Peyer's patch (tissue), 4 donors: ENCODE measurements at regions not wholly inside any gene's neighbourhood (a gene's known extent, or its start where the extent isn't known, plus 50 kb on each side); places are given as distances from the start of the nearest gene placed in this dataset.

Source experiments
- DNase-seq, 3 donors: peaks; one replicate each; pipeline ENCODE4 v3.0.0-alpha.2; 2017 to 2019
- H3K27ac ChIP-seq, 4 donors: fragments of 200-600 bp; sonication (generic); one replicate each; pipeline ENCODE4 v1.5.1; 2016 to 2019
- H3K27me3 ChIP-seq, 2 donors: fragments of 200-600 bp; sonication (generic); one replicate each; pipeline ENCODE4 v1.5.1; 2019
- H3K36me3 ChIP-seq, 3 donors: fragments of 200-600 bp; sonication (generic); one replicate each; pipeline ENCODE4 v1.5.1; 2016 to 2019
- H3K4me1 ChIP-seq, 4 donors: fragments of 200-600 bp; sonication (generic); one replicate each; pipeline ENCODE4 v1.5.1; 2016 to 2019
- H3K4me3 ChIP-seq, 4 donors: fragments of 200-600 bp; sonication (generic); 1 replicate in 3 of 4; 2 replicates in 1 of 4; pipeline ENCODE4 v1.5.1; 2016 to 2019; ENCODE audit warnings: mild to moderate bottlenecking in 1 of 4
- H3K9me3 ChIP-seq, 4 donors: fragments of 200-600 bp; sonication (generic); one replicate each; pipeline ENCODE4 v1.5.1; 2016 to 2019; ENCODE audit warnings: mild to moderate bottlenecking in 1 of 4
- POLR2A ChIP-seq, 2 donors: fragments of 450-650 bp; IDR thresholded peaks; one replicate each; pipeline ENCODE4 v1.5.1; 2017; ENCODE audit warnings: antibody characterized with exemption in 2 of 2, mild to moderate bottlenecking in 2 of 2, moderate library complexity in 2 of 2
- TF ChIP-seq, protein P1 (sequence below), 6 experiments: fragments of 450-650 bp in 4 of 6; fragments of 200-600 bp in 2 of 6; sonication (generic) in 1 of 6; IDR thresholded peaks; one replicate each; pipeline ENCODE4 v1.5.1; 2017 to 2019; ENCODE audit warnings: antibody characterized with exemption in 6 of 6, mild to moderate bottlenecking in 3 of 6, moderate library complexity in 1 of 6

DNA sequence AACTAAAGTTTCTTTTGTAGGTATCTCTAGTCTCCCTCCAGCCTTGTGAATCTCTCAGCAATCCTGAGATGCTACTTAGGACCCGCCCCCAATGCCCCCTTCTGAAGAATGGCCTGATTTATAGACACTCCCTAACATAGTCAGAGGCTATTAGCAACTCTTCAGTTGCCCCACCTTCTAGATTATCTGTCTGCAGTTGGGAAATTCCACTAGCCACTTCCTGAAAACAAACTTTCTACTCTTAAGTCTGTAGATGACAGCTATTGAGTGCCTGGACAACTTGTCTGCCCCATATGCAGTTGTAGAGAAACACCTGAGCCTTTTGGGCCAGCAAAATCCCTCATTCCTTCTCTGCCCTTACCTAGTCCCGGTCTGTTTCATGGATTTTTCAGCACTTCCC is 188.2 kb upstream of the PREP start:
- H3K27ac ChIP-seq, result no peak overlapping the region

DNA sequence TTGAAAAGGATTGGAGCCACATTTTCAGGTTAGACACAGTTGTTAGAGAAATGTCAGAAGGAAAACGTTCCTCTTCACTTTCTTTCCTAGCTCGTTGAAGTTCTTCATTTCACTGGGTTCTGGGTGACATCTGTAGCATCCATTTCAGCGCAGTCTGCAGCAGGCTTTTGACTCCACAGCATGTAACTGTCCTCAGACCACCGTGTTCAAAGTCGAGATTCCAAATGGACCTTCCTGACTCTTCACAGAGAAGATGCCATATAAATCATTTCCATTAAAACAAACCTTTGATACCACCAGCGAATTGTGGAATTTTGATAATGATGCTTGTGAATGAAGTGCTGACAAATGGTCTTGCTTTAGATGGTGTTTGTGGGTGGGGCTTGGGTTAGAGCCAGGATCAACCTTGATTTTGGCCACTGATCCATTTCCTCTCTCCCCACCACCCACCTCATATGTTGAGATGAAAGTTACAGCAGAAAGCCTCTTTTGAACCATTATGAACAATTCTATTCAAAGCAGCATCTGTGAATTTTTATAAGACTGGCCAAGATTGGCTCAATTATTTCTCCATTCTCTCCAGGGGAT is 185.3 kb upstream of the PREP start:
- no peak for DNase-seq
- H3K4me1 ChIP-seq, result peaks cover 0 to 5% (median 0%) of the 10 kb centered on the region in 4 donors
- no peak overlapping the region for H3K4me3 ChIP-seq
- H3K36me3 ChIP-seq, result no peaks in the 10 kb centered on the region
- H3K27ac ChIP-seq, result no peak overlapping the region
- TF ChIP-seq POLR2A (IDR thresholded peaks at IDR 0.05), result no peak
- TF ChIP-seq, protein P1, sequence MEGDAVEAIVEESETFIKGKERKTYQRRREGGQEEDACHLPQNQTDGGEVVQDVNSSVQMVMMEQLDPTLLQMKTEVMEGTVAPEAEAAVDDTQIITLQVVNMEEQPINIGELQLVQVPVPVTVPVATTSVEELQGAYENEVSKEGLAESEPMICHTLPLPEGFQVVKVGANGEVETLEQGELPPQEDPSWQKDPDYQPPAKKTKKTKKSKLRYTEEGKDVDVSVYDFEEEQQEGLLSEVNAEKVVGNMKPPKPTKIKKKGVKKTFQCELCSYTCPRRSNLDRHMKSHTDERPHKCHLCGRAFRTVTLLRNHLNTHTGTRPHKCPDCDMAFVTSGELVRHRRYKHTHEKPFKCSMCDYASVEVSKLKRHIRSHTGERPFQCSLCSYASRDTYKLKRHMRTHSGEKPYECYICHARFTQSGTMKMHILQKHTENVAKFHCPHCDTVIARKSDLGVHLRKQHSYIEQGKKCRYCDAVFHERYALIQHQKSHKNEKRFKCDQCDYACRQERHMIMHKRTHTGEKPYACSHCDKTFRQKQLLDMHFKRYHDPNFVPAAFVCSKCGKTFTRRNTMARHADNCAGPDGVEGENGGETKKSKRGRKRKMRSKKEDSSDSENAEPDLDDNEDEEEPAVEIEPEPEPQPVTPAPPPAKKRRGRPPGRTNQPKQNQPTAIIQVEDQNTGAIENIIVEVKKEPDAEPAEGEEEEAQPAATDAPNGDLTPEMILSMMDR (IDR thresholded peaks at IDR 0.05), result no peak
- no peaks in the 10 kb centered on the region for H3K27me3 ChIP-seq
- no peaks in the 10 kb centered on the region for H3K9me3 ChIP-seq

More for the DNA sequence above, 188.2 kb upstream of the PREP start:
- no peak overlapping the region for H3K4me3 ChIP-seq
- H3K9me3 ChIP-seq, result no peaks in the 10 kb centered on the region
- no peaks in the 10 kb centered on the region for H3K27me3 ChIP-seq
- no peak for DNase-seq
- TF ChIP-seq, protein P1 (IDR thresholded peaks at IDR 0.05), result no peak
- TF ChIP-seq POLR2A (IDR thresholded peaks at IDR 0.05), result no peak
- H3K4me1 ChIP-seq, result peaks cover 0 to 19% (median 0%) of the 10 kb centered on the region in 4 donors
- H3K36me3 ChIP-seq, result no peaks in the 10 kb centered on the region

DNA sequence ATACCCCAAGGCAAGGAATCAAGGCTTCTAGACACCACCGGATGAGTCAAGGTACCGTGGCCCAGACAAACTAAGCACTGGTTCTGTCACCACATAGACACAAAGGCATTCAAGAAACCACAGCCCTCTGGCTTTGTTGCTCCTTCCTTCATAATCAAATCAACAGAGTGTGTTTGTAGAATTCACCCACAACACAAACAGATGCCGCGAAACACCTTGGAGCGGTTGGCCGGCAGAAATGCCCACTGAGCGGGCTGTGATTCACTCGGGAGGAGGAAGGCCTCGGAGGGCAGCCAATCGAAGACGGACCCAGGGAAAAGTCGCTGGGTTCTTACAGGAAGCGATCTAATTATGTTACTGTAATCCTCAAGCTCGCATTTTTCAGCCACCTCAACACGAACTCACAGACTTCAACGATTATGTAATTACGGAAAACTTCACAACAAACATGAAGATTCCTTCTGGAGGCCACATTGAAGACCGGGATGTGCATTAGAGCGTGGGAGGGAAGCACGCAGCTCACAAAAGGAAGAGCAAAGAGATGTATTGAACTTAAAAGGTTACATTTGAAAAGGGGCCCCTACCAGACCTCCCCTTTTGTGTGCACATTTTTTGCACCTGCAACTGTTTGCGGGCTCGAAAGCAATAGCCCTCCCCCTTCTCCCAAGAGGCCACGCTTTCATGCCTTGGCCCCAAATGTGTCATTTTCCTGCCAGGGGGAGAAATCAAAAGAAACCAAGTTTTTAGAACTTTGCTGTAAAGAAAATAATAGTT is 184.7 kb upstream of the PREP start:
- Histone ChIP-seq H3K36me3 (no peaks in the 10 kb centered on the region), H3K9me3 (no peaks in the 10 kb centered on the region), H3K4me1 (peaks cover 0 to 4% (median 0%) of the 10 kb centered on the region in 4 donors), H3K27me3 (no peaks in the 10 kb centered on the region), H3K27ac (no peak overlapping the region), H3K4me3 (no peak overlapping the region)
- no peak for DNase-seq
- TF ChIP-seq, protein P1 (IDR thresholded peaks at IDR 0.05), result no peak
- no peak for TF ChIP-seq POLR2A (IDR thresholded peaks at IDR 0.05)

DNA sequence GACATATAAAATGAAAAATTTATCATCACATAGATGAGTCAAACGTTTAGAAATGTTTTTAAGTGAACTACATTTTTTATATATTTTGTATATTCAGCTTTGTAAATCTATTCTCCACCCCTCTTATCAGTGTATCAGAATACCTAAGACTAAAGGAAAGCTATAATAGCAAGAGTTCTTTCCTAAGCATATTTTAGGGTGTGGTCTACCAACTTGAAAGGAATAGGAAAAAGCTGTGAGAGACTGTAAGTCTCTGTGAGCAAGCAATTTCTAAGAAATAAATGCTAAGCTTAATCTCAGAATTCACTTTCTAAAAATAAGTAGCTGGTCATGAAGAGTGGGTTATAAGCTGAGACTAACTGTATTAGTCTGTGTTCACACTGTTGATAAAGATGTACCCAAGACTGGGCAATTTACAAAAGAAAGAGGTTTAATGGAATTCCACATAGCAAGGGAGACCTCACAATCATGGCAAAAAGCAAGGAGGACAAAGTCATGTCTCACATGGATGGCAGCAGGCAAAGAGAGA is 175.4 kb upstream of the PREP start:
- no peaks in the 10 kb centered on the region for H3K9me3 ChIP-seq
- no peaks in the 10 kb centered on the region for H3K4me1 ChIP-seq
- H3K27ac ChIP-seq, result no peak overlapping the region
- no peaks in the 10 kb centered on the region for H3K27me3 ChIP-seq
- H3K36me3 ChIP-seq, result no peaks in the 10 kb centered on the region
- DNase-seq, result no peak
- no peak overlapping the region for H3K4me3 ChIP-seq
- TF ChIP-seq, protein P1 (IDR thresholded peaks at IDR 0.05), result no peak
- no peak for TF ChIP-seq POLR2A (IDR thresholded peaks at IDR 0.05)

DNA sequence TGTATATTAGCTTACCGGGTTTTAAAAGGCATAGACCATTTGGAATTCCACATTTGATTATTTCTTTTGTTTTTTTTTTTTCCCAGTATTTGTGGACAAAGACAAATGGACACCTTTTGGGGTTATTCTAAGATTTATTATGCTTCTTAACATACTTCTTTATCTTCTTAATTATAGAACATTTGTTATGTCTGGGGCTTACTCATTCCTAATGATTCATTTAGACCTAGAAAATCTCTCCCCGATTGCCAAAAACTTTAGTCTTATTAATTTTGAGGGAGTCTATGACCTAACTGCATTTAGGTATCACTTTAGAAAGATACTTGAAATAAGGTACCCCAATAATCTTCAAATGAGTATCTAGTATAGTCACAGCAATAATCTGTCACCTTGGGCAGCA is 170.7 kb upstream of the PREP start:
- Histone ChIP-seq H3K27ac (no peak overlapping the region), H3K4me3 (no peak overlapping the region), H3K4me1 (peaks cover 0 to 16% (median 0%) of the 10 kb centered on the region in 4 donors), H3K36me3 (no peaks in the 10 kb centered on the region), H3K9me3 (no peaks in the 10 kb centered on the region), H3K27me3 (no peaks in the 10 kb centered on the region)
- no peak for DNase-seq
- TF ChIP-seq, protein P1 (IDR thresholded peaks at IDR 0.05), result no peak
- no peak for TF ChIP-seq POLR2A (IDR thresholded peaks at IDR 0.05)
